ENCODE measurements at regions not wholly inside any gene's neighbourhood (a gene's known extent, or its start where the extent isn't known, plus 50 kb on each side); places are given as distances from the start of the nearest gene placed in this dataset.

GRCh38 chr11:70769106-70769505 is 370.8 kb downstream of the CTTN start:
- TF ChIP-seq CTCF (IDR thresholded peaks at IDR 0.05) (no peak), EZH2 (IDR thresholded peaks at IDR 0.05) (no peak)

Data from neural progenitor cell (in vitro differentiated cells).